HG03520 (cell line): ENCODE measurements at regions not wholly inside any gene's neighbourhood (a gene's known extent, or its start where the extent isn't known, plus 50 kb on each side); places are given as distances from the start of the nearest gene placed in this dataset.
"Not testable (repeated sequence)": the region's sequence is repeated elsewhere in the genome, so short reads cannot be mapped to it uniquely, and the experiment has no call there.

Experiments
- ATAC-seq: cut with Tn5 transposase; IDR thresholded peaks from one replicate; pipeline ENCODE4 v1.9.1; 2021; ENCODE audit warnings: mild to moderate bottlenecking, moderate library complexity; ENCODE audit not compliant: unreplicated experiment

- ATAC-seq = no peak
These were observed 97.1 kb downstream of the ETS2 start for GRCh38 chr21:38902608-38903445.

GRCh38 chr21:38900499-38900898 is 94.8 kb downstream of the ETS2 start:
- ATAC-seq = no peak

- ATAC-seq = not testable (repeated sequence)
These were observed 94.3 kb downstream of the ETS2 start for GRCh38 chr21:38899985-38900384.

GRCh38 chr21:38899277-38899947 is 93.7 kb downstream of the ETS2 start:
- no peak for ATAC-seq

- ATAC-seq = no peak
These were observed 92.8 kb downstream of the ETS2 start for GRCh38 chr21:38898422-38899096.

GRCh38 chr21:38897532-38898421 is 92.0 kb downstream of the ETS2 start:
- ATAC-seq = no peak

- no peak for ATAC-seq
These were observed 89.2 kb downstream of the ETS2 start for GRCh38 chr21:38894899-38895298.

- no peak for ATAC-seq
These were observed 83.3 kb downstream of the ETS2 start for GRCh38 chr21:38888991-38889561.

GRCh38 chr21:38887749-38888148 is 82.0 kb downstream of the ETS2 start:
- no peak for ATAC-seq

- no peak for ATAC-seq
These were observed 81.4 kb downstream of the ETS2 start for GRCh38 chr21:38887062-38887686.

- ATAC-seq = no peak
These were observed 80.2 kb downstream of the ETS2 start for GRCh38 chr21:38885909-38886308.

- no peak for ATAC-seq
These were observed 78.7 kb downstream of the ETS2 start for GRCh38 chr21:38884440-38884839.

- no peak for ATAC-seq
These were observed 77.4 kb downstream of the ETS2 start for GRCh38 chr21:38883142-38883541.

- ATAC-seq = no peak
These were observed 75.4 kb downstream of the ETS2 start for GRCh38 chr21:38881131-38881530.

- ATAC-seq = no peak
These were observed 74.8 kb downstream of the ETS2 start for GRCh38 chr21:38880577-38880966.

GRCh38 chr21:38879912-38880576 is 74.3 kb downstream of the ETS2 start:
- ATAC-seq = no peak

GRCh38 chr21:38878379-38879179 is 72.8 kb downstream of the ETS2 start:
- ATAC-seq = no peak

- no peak for ATAC-seq
These were observed 70.2 kb downstream of the ETS2 start for GRCh38 chr21:38875694-38876492.
